ENCODE measurements at regions not wholly inside any gene's neighbourhood (a gene's known extent, or its start where the extent isn't known, plus 50 kb on each side); places are given as distances from the start of the nearest gene placed in this dataset.

DNA sequence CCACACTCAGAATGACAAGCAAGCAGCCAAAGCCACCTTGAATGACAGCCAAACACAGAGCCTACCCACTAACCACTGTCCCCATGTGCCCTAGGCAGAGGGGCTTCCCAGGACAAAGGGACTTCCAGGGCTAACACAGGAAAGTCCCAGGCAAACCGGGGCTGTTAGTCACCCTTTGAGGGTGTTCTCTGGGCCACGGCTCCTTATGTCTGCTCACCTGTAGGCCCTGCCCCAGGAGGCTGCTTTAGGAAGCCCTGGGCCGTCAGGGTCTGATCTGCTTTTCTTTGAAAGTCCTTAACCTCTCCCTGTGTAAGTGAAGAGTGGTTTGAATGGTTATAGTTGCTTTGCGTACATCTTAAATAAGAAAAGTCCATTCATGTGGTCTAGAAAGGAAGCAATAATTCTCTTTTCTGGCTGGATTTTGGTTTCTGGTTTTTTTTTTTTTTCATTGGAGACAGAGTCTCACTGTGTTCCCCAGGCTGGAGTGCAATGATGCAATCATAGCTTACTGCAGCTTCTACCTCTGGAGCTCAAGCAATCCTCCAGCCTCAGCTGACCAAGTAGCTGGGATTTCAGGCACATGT, 161.4 kb downstream of the EFNB2 start:
- Histone ChIP-seq H2AFZ (ENCODE audit: low read depth, low read length) (peak overlapping the region; percentile 6; the same call in 1 of the 2 replicates), H3K9me3 (ENCODE audit: insufficient read depth, low read length) (no peaks in the 10 kb centered on the region), H3K4me1 (ENCODE audit: low read length) (peaks cover 13% of the 10 kb centered on the region), H4K20me1 (ENCODE audit: insufficient read depth, low read length) (no peaks in the 10 kb centered on the region), H3K4me2 (ENCODE audit: low read length) (no peak overlapping the region), H3K27ac (ENCODE audit: low read length) (no peak overlapping the region), H3K79me2 (ENCODE audit: low read length) (no peaks in the 10 kb centered on the region), H3K4me3 (ENCODE audit: low read length) (no peak overlapping the region), H3K36me3 (replicated peaks; ENCODE audit: low read depth, low read length) (no peaks in the 10 kb centered on the region), H3K27me3 (ENCODE audit: low read depth, low read length) (no peaks in the 10 kb centered on the region), H3K9ac (ENCODE audit: low read length) (no peak overlapping the region)
- TF ChIP-seq, protein P1, sequence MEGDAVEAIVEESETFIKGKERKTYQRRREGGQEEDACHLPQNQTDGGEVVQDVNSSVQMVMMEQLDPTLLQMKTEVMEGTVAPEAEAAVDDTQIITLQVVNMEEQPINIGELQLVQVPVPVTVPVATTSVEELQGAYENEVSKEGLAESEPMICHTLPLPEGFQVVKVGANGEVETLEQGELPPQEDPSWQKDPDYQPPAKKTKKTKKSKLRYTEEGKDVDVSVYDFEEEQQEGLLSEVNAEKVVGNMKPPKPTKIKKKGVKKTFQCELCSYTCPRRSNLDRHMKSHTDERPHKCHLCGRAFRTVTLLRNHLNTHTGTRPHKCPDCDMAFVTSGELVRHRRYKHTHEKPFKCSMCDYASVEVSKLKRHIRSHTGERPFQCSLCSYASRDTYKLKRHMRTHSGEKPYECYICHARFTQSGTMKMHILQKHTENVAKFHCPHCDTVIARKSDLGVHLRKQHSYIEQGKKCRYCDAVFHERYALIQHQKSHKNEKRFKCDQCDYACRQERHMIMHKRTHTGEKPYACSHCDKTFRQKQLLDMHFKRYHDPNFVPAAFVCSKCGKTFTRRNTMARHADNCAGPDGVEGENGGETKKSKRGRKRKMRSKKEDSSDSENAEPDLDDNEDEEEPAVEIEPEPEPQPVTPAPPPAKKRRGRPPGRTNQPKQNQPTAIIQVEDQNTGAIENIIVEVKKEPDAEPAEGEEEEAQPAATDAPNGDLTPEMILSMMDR (IDR thresholded peaks at IDR 0.05; ENCODE audit: low read depth, low read length) = no peak
- no peak for TF ChIP-seq EZH2phosphoT487 (IDR thresholded peaks at IDR 0.05; ENCODE audit: low read depth)

DNA sequence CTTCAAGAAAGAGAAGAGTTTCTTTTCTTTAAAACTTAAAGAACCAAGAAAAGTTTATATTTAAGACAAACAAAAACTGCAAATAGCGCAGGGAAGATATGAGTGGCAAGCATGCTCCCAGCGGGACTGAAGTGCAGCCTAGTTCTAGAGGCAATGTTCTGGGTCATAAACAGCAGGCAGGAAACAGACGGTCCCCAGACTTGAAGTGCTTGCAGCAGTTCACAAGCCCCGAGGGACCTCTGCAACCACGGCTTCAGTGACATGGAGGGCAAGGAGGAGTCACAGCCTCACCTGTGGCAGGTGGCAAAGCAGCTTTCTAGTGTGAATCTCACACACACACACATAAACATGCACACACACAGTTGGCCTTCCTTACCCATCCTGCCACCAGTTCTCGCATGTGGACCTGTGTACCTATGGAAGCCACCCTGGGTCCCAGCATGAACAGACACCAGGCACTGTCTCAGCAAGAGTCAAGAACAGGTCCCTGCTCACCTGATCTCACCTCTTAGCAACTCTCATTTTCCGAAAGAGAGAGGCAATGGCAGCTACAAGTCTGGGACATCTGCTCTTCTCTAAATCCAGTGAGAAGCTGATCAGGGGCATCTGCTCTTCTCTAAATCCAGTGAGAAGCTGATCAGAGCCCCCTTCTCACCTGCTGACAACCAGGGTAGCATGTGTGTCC, 162.0 kb downstream of the EFNB2 start:
- Histone ChIP-seq H3K4me1 (ENCODE audit: low read length) (peaks cover 13% of the 10 kb centered on the region), H2AFZ (ENCODE audit: low read depth, low read length) (0 out of 2 replicates have a peak overlapping the region, but pooled peaks have one; percentile 6), H4K20me1 (ENCODE audit: insufficient read depth, low read length) (no peaks in the 10 kb centered on the region), H3K4me3 (ENCODE audit: low read length) (no peak overlapping the region), H3K9me3 (ENCODE audit: insufficient read depth, low read length) (no peaks in the 10 kb centered on the region), H3K27ac (ENCODE audit: low read length) (no peak overlapping the region), H3K79me2 (ENCODE audit: low read length) (no peaks in the 10 kb centered on the region), H3K4me2 (ENCODE audit: low read length) (peak overlapping the region; percentile 25), H3K36me3 (replicated peaks; ENCODE audit: low read depth, low read length) (no peaks in the 10 kb centered on the region), H3K27me3 (ENCODE audit: low read depth, low read length) (no peaks in the 10 kb centered on the region), H3K9ac (ENCODE audit: low read length) (no peak overlapping the region)
- TF ChIP-seq, protein P1 (IDR thresholded peaks at IDR 0.05; ENCODE audit: low read depth, low read length) = no peak
- TF ChIP-seq EZH2phosphoT487 (IDR thresholded peaks at IDR 0.05; ENCODE audit: low read depth) = no peak

DNA sequence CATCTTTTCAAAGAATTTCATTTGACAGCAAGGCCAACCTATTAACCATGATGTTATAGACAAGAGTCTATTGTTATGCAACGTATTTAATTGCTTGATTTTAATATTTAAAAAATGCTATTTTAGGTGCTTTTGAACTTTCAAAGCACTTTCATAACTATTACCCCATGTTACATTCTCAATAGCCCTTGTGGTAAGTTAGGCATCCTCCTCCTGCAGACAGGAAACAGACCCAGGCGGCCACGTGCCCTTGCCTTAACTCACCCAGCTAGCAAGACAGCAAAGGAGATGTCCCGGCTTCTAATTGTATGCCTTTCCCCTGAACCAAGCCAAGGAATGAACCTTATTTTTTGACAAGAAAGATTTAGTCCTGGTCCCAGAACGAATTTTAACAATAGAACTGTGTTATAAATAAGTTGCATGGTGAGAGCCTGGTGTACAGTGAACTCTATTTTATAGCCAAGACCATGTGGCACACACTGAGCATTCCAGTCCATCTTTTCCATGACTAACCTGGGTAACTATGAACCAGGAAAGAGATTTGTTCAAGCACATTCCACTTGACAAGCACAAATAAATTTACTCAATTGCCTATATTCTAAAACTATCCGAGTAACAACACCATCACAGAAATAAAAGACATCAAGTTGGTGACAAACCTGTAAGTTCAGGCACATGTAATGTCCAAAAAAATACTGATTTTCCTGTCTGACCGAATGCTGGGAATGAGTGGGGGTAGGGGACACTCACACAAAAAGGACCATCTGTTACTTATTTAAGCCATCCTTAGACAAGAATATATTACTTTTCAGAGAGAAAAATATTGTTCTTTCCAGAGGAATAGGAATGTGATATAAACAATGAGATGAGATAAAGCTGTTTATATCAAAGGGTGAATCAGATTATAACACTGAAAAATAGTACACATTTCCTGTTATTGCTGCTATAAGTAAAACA, 163.0 kb downstream of the EFNB2 start:
- Histone ChIP-seq H3K9me3 (ENCODE audit: insufficient read depth, low read length) (no peaks in the 10 kb centered on the region), H3K36me3 (replicated peaks; ENCODE audit: low read depth, low read length) (no peaks in the 10 kb centered on the region), H3K27me3 (ENCODE audit: low read depth, low read length) (no peaks in the 10 kb centered on the region), H3K4me3 (ENCODE audit: low read length) (no peak overlapping the region), H3K4me1 (ENCODE audit: low read length) (peaks cover 13% of the 10 kb centered on the region), H3K4me2 (ENCODE audit: low read length) (no peak overlapping the region), H4K20me1 (ENCODE audit: insufficient read depth, low read length) (no peaks in the 10 kb centered on the region), H2AFZ (ENCODE audit: low read depth, low read length) (no peak overlapping the region), H3K79me2 (ENCODE audit: low read length) (no peaks in the 10 kb centered on the region), H3K27ac (ENCODE audit: low read length) (no peak overlapping the region), H3K9ac (ENCODE audit: low read length) (no peak overlapping the region)
- no peak for TF ChIP-seq EZH2phosphoT487 (IDR thresholded peaks at IDR 0.05; ENCODE audit: low read depth)
- TF ChIP-seq, protein P1 (IDR thresholded peaks at IDR 0.05; ENCODE audit: low read depth, low read length) = no peak

DNA sequence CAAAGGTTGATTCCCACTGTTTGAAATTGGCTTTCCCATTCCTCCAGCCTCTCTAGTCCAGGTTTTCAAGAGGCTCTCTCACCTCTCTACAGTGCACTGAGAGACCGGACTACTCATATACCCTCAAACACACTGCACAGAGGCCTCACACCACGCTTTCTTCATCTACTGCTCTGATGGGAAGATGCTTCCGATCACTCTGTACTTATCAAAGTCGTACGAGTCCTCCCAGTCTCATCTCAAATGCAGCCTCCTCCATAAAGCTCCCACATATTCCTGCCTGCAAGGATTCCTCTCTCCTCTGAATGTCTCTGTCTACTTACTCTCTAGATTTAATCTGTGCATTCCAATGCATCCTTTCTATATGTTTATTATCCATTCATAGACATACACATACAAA, 164.4 kb downstream of the EFNB2 start:
- H3K27me3 ChIP-seq (ENCODE audit: low read depth, low read length) = no peaks in the 10 kb centered on the region
- H3K79me2 ChIP-seq (ENCODE audit: low read length) = no peaks in the 10 kb centered on the region
- no peak overlapping the region for H2AFZ ChIP-seq (ENCODE audit: low read depth, low read length)
- H3K27ac ChIP-seq (ENCODE audit: low read length) = no peak overlapping the region
- H3K9me3 ChIP-seq (ENCODE audit: insufficient read depth, low read length) = peaks cover 1% of the 10 kb centered on the region; the same call in 1 of the 2 replicates
- H3K9ac ChIP-seq (ENCODE audit: low read length) = no peak overlapping the region
- TF ChIP-seq EZH2phosphoT487 (IDR thresholded peaks at IDR 0.05; ENCODE audit: low read depth) = no peak
- TF ChIP-seq, protein P1 (IDR thresholded peaks at IDR 0.05; ENCODE audit: low read depth, low read length) = no peak
- H3K36me3 ChIP-seq (replicated peaks; ENCODE audit: low read depth, low read length) = no peaks in the 10 kb centered on the region
- no peak overlapping the region for H3K4me2 ChIP-seq (ENCODE audit: low read length)
- no peak overlapping the region for H3K4me3 ChIP-seq (ENCODE audit: low read length)
- no peaks in the 10 kb centered on the region for H4K20me1 ChIP-seq (ENCODE audit: insufficient read depth, low read length)
- peaks cover 13% of the 10 kb centered on the region for H3K4me1 ChIP-seq (ENCODE audit: low read length)

All from OCI-LY3 (cell line).